ENCODE measurements at regions not wholly inside any gene's neighbourhood (a gene's known extent, or its start where the extent isn't known, plus 50 kb on each side); places are given as distances from the start of the nearest gene placed in this dataset.

- H3K4me2 ChIP-seq (ENCODE audit: low read length): no peak overlapping the region
- H3K27me3 ChIP-seq (ENCODE audit: low read depth, low read length): no peaks in the 10 kb centered on the region
- H2AFZ ChIP-seq (ENCODE audit: low read depth, low read length): no peak overlapping the region
- H3K27ac ChIP-seq (ENCODE audit: low read length): no peak overlapping the region
- TF ChIP-seq CTCF (IDR thresholded peaks at IDR 0.05; ENCODE audit: low read depth, low read length): no peak
- TF ChIP-seq EZH2phosphoT487 (IDR thresholded peaks at IDR 0.05; ENCODE audit: low read depth): no peak
- H3K36me3 ChIP-seq (replicated peaks; ENCODE audit: low read depth, low read length): no peaks in the 10 kb centered on the region
- no peak overlapping the region for H3K9ac ChIP-seq (ENCODE audit: low read length)
- no peak overlapping the region for H3K4me3 ChIP-seq (ENCODE audit: low read length)
- no peaks in the 10 kb centered on the region for H3K9me3 ChIP-seq (ENCODE audit: insufficient read depth, low read length)
- H4K20me1 ChIP-seq (ENCODE audit: insufficient read depth, low read length): no peaks in the 10 kb centered on the region
- H3K79me2 ChIP-seq (ENCODE audit: low read length): no peaks in the 10 kb centered on the region
- no peaks in the 10 kb centered on the region for H3K4me1 ChIP-seq (ENCODE audit: low read length)
Observed at GRCh38 chr14:101464984-101465794, 96.1 kb upstream of the DIO3 start.

GRCh38 chr14:101465795-101466448, 95.4 kb upstream of the DIO3 start:
- no peaks in the 10 kb centered on the region for H3K79me2 ChIP-seq (ENCODE audit: low read length)
- no peaks in the 10 kb centered on the region for H3K4me1 ChIP-seq (ENCODE audit: low read length)
- no peak overlapping the region for H3K27ac ChIP-seq (ENCODE audit: low read length)
- H3K36me3 ChIP-seq (replicated peaks; ENCODE audit: low read depth, low read length): no peaks in the 10 kb centered on the region
- TF ChIP-seq EZH2phosphoT487 (IDR thresholded peaks at IDR 0.05; ENCODE audit: low read depth): no peak
- no peak for TF ChIP-seq CTCF (IDR thresholded peaks at IDR 0.05; ENCODE audit: low read depth, low read length)
- H3K9ac ChIP-seq (ENCODE audit: low read length): no peak overlapping the region
- no peak overlapping the region for H2AFZ ChIP-seq (ENCODE audit: low read depth, low read length)
- no peaks in the 10 kb centered on the region for H3K9me3 ChIP-seq (ENCODE audit: insufficient read depth, low read length)
- no peaks in the 10 kb centered on the region for H4K20me1 ChIP-seq (ENCODE audit: insufficient read depth, low read length)
- H3K4me3 ChIP-seq (ENCODE audit: low read length): no peak overlapping the region
- no peaks in the 10 kb centered on the region for H3K27me3 ChIP-seq (ENCODE audit: low read depth, low read length)
- H3K4me2 ChIP-seq (ENCODE audit: low read length): no peak overlapping the region

GRCh38 chr14:101466456-101467180, 94.7 kb upstream of the DIO3 start:
- Histone ChIP-seq H3K27ac (ENCODE audit: low read length) (no peak overlapping the region), H3K36me3 (replicated peaks; ENCODE audit: low read depth, low read length) (no peaks in the 10 kb centered on the region), H4K20me1 (ENCODE audit: insufficient read depth, low read length) (no peaks in the 10 kb centered on the region), H3K9ac (ENCODE audit: low read length) (no peak overlapping the region), H3K4me2 (ENCODE audit: low read length) (no peak overlapping the region), H2AFZ (ENCODE audit: low read depth, low read length) (no peak overlapping the region), H3K4me3 (ENCODE audit: low read length) (no peak overlapping the region), H3K79me2 (ENCODE audit: low read length) (no peaks in the 10 kb centered on the region), H3K27me3 (ENCODE audit: low read depth, low read length) (no peaks in the 10 kb centered on the region), H3K9me3 (ENCODE audit: insufficient read depth, low read length) (no peaks in the 10 kb centered on the region), H3K4me1 (ENCODE audit: low read length) (no peaks in the 10 kb centered on the region)
- no peak for TF ChIP-seq CTCF (IDR thresholded peaks at IDR 0.05; ENCODE audit: low read depth, low read length)
- no peak for TF ChIP-seq EZH2phosphoT487 (IDR thresholded peaks at IDR 0.05; ENCODE audit: low read depth)

Data from OCI-LY3 (cell line).